ENCODE measurements at regions not wholly inside any gene's neighbourhood (a gene's known extent, or its start where the extent isn't known, plus 50 kb on each side); places are given as distances from the start of the nearest gene placed in this dataset.

GRCh38 chr5:125440905-125441304 is 694.5 kb upstream of the ZNF608 start:
- TF ChIP-seq POLR2A (IDR thresholded peaks at IDR 0.05) (no peak), EP300 (IDR thresholded peaks at IDR 0.05) (no peak), CTCF (IDR thresholded peaks at IDR 0.05) (no peak), POLR2AphosphoS5 (IDR thresholded peaks at IDR 0.05) (no peak)
- 64% methylated on average over 3 of the region's 3 CpGs for WGBS

GRCh38 chr5:125446986-125447385 is 700.5 kb upstream of the ZNF608 start:
- Histone ChIP-seq H3K4me1 (no peaks in the 10 kb centered on the region), H3K27me3 (no peaks in the 10 kb centered on the region), H3K9me3 (peaks cover 3% of the 10 kb centered on the region), H3K36me3 (no peaks in the 10 kb centered on the region), H3K27ac (no peak overlapping the region), H3K4me3 (no peak overlapping the region)
- 78% methylated on average over 3 of the region's 3 CpGs for WGBS
- DNase-seq (ENCODE audit: low spot score in 2 of 2): no peak
- no peak for TF ChIP-seq EP300 (IDR thresholded peaks at IDR 0.05)
- no peak for TF ChIP-seq POLR2A (IDR thresholded peaks at IDR 0.05)
- TF ChIP-seq CTCF (IDR thresholded peaks at IDR 0.05): no peak
- TF ChIP-seq POLR2AphosphoS5 (IDR thresholded peaks at IDR 0.05): no peak

More at GRCh38 chr5:125440905-125441304, 694.5 kb upstream of the ZNF608 start:
- DNase-seq (ENCODE audit: low spot score in 2 of 2): no peak
- Histone ChIP-seq H3K27me3 (no peaks in the 10 kb centered on the region), H3K4me3 (no peak overlapping the region), H3K9me3 (peaks cover 8% of the 10 kb centered on the region), H3K36me3 (no peaks in the 10 kb centered on the region), H3K27ac (no peak overlapping the region), H3K4me1 (no peaks in the 10 kb centered on the region)

- Histone ChIP-seq H3K36me3 (no peaks in the 10 kb centered on the region), H3K27ac (no peak overlapping the region), H3K4me3 (no peak overlapping the region), H3K27me3 (no peaks in the 10 kb centered on the region), H3K4me1 (no peaks in the 10 kb centered on the region), H3K9me3 (no peaks in the 10 kb centered on the region)
- 60% methylated on average over 2 of the region's 2 CpGs for WGBS
- DNase-seq (ENCODE audit: low spot score in 2 of 2): no peak
- TF ChIP-seq EP300 (IDR thresholded peaks at IDR 0.05): no peak
- TF ChIP-seq POLR2A (IDR thresholded peaks at IDR 0.05): no peak
- TF ChIP-seq CTCF (IDR thresholded peaks at IDR 0.05): no peak
- no peak for TF ChIP-seq POLR2AphosphoS5 (IDR thresholded peaks at IDR 0.05)
These were observed 704.3 kb upstream of the ZNF608 start for GRCh38 chr5:125450771-125451170.

- Histone ChIP-seq H3K9me3 (no peaks in the 10 kb centered on the region), H3K27me3 (no peaks in the 10 kb centered on the region), H3K27ac (no peak overlapping the region), H3K4me3 (no peak overlapping the region), H3K36me3 (no peaks in the 10 kb centered on the region), H3K4me1 (no peaks in the 10 kb centered on the region)
- TF ChIP-seq CTCF (IDR thresholded peaks at IDR 0.05) (no peak), POLR2A (IDR thresholded peaks at IDR 0.05) (no peak), POLR2AphosphoS5 (IDR thresholded peaks at IDR 0.05) (no peak)
- DNase-seq (ENCODE audit: low spot score in 2 of 2): no peak
These were observed 705.2 kb upstream of the ZNF608 start for GRCh38 chr5:125451622-125452021.

- H3K27ac ChIP-seq: no peak overlapping the region
- 92% methylated on average over 3 of the region's 3 CpGs for WGBS
These were observed 706.6 kb upstream of the ZNF608 start for GRCh38 chr5:125452991-125453390.

More at GRCh38 chr5:125452991-125453390, 706.6 kb upstream of the ZNF608 start:
- no peak for DNase-seq (ENCODE audit: low spot score in 2 of 2)
- H3K36me3 ChIP-seq: no peaks in the 10 kb centered on the region
- H3K4me1 ChIP-seq: no peaks in the 10 kb centered on the region
- no peaks in the 10 kb centered on the region for H3K9me3 ChIP-seq
- H3K27me3 ChIP-seq: no peaks in the 10 kb centered on the region
- TF ChIP-seq POLR2A (IDR thresholded peaks at IDR 0.05): no peak
- no peak for TF ChIP-seq POLR2AphosphoS5 (IDR thresholded peaks at IDR 0.05)
- TF ChIP-seq CTCF (IDR thresholded peaks at IDR 0.05): no peak
- no peak for TF ChIP-seq EP300 (IDR thresholded peaks at IDR 0.05)
- no peak overlapping the region for H3K4me3 ChIP-seq

Measured in suprapubic skin (tissue), 4 donors.